ENCODE measurements at regions not wholly inside any gene's neighbourhood (a gene's known extent, or its start where the extent isn't known, plus 50 kb on each side); places are given as distances from the start of the nearest gene placed in this dataset.

GRCh38 chr3:89946884-89947283, 839.5 kb downstream of the EPHA3 start:
- TF ChIP-seq CTCF (IDR thresholded peaks at IDR 0.05; ENCODE audit: poor library complexity) (no peak), EZH2 (IDR thresholded peaks at IDR 0.05; ENCODE audit: borderline replicate concordance) (no peak)

Data from hepatocyte (in vitro differentiated cells).